B cell (primary cell): ENCODE measurements at regions not wholly inside any gene's neighbourhood (a gene's known extent, or its start where the extent isn't known, plus 50 kb on each side); places are given as distances from the start of the nearest gene placed in this dataset.

Experiments
- ATAC-seq: fragments of 200-7000 bp; cut with Tn5 transposase; one replicate; pipeline ENCODE4 v1.10.0; 2021; ENCODE audit warnings: low read depth, mild to moderate bottlenecking, moderate number of reproducible peaks, moderate library complexity
- CTCF ChIA-PET: fragments of 350-600 bp; sonication (Branson Sonifier 250); formaldehyde crosslinking; loops from one replicate; lab custom pipeline; 2021; ENCODE audit warnings: antibody characterized with exemption, inconsistent platforms; lab: Charles Lee
- POLR2A ChIA-PET: fragments of 350-600 bp; sonication (Branson Sonifier 250); formaldehyde crosslinking; loops from one replicate; lab custom pipeline; 2021; ENCODE audit warnings: antibody characterized with exemption; lab: Charles Lee
- DNase-seq: peaks from one replicate; pipeline ENCODE4 v3.0.0; 2013
- H2AFZ ChIP-seq: 2 replicates; pipeline ENCODE4 v1.6.1; 2012; ENCODE audit warnings: mild to moderate bottlenecking, low read depth, low read length; ENCODE audit not compliant: insufficient read depth, poor library complexity, severe bottlenecking
- H3K27ac ChIP-seq, 2 donors: 1 replicate in 1 of 2; 2 replicates in 1 of 2; pipeline ENCODE4 v1.5.1; 2012 to 2013; ENCODE audit warnings: low read length in 2 of 2, mild to moderate bottlenecking in 2 of 2, moderate library complexity in 1 of 2
- H3K27me3 ChIP-seq, 4 experiments: fragments of 200-600 bp in 1 of 4; sonication (generic) in 1 of 4; replicated peaks in 1 of 4; 1 replicate in 2 of 4; 2 replicates in 2 of 4; pipeline versions ENCODE4 v1.6.1 to v1.7.0; 2013 to 2016; ENCODE audit warnings: low read length in 3 of 4, mild to moderate bottlenecking in 2 of 4, mixed read lengths in 1 of 4, moderate library complexity in 1 of 4; ENCODE audit not compliant: insufficient read depth in 4 of 4, control insufficient read depth in 3 of 4; ENCODE audit errors: control extremely low read depth in 1 of 4
- H3K36me3 ChIP-seq, 2 experiments: replicated peaks in 1 of 2; 1 replicate in 1 of 2; 2 replicates in 1 of 2; pipeline versions ENCODE4 v1.6.1 to v1.7.1; 2013; ENCODE audit warnings: low read length in 1 of 2; ENCODE audit not compliant: insufficient read depth in 2 of 2, control insufficient read depth in 1 of 2; ENCODE audit errors: control extremely low read depth in 1 of 2, extremely low read depth in 1 of 2
- H3K4me1 ChIP-seq, 2 donors: fragments of 200-600 bp in 1 of 2; sonication (generic) in 1 of 2; 1 replicate in 1 of 2; 2 replicates in 1 of 2; pipeline versions ENCODE4 v1.5.1 to v1.6.1; 2013 to 2017; ENCODE audit warnings: low read length in 2 of 2; ENCODE audit not compliant: control insufficient read depth in 2 of 2, insufficient read depth in 2 of 2
- H3K4me2 ChIP-seq: replicated peaks from 2 replicates; pipeline ENCODE3; 2012; ENCODE audit warnings: mild to moderate bottlenecking, low read depth, low read length; ENCODE audit not compliant: poor library complexity, severe bottlenecking
- H3K4me3 ChIP-seq, 5 experiments: fragments of 200-600 bp in 1 of 5; sonication (generic) in 1 of 5; 1 replicate in 3 of 5; 2 replicates in 2 of 5; pipeline versions ENCODE4 v1.5.1 to v1.7.0; 2011 to 2016; ENCODE audit warnings: low read length in 4 of 5, mild to moderate bottlenecking in 4 of 5, low read depth in 2 of 5, control low read depth in 1 of 5, moderate library complexity in 1 of 5; ENCODE audit not compliant: insufficient read depth in 1 of 5; ENCODE audit errors: control extremely low read depth in 1 of 5, extremely low read depth in 1 of 5
- H3K79me2 ChIP-seq: fragments of 200-600 bp; sonication (generic); one replicate; pipeline ENCODE4 v1.6.0; 2016; ENCODE audit warnings: low read length; ENCODE audit not compliant: control insufficient read depth, insufficient read depth
- H3K9ac ChIP-seq: fragments of 200-600 bp; sonication (generic); 2 replicates; pipeline ENCODE4 v1.6.1; 2017; ENCODE audit warnings: mild to moderate bottlenecking, low read length, moderate library complexity
- H3K9me3 ChIP-seq, 3 donors: one replicate each; pipeline versions ENCODE4 v1.6.1 to v1.7.1; 2013; ENCODE audit warnings: low read length in 2 of 3; ENCODE audit not compliant: control insufficient read depth in 2 of 3, insufficient read depth in 1 of 3; ENCODE audit errors: control extremely low read depth in 1 of 3
- H4K20me1 ChIP-seq: 2 replicates; pipeline ENCODE4 v1.6.0; 2012; ENCODE audit warnings: mild to moderate bottlenecking, low read length; ENCODE audit not compliant: insufficient read depth, control insufficient read depth, poor library complexity, severe bottlenecking
- H3K27ac Mint-ChIP-seq: one replicate; pipeline ENCODE4 v1.8.0; 2021; ENCODE audit warnings: mixed read lengths
- H3K27me3 Mint-ChIP-seq: one replicate; pipeline ENCODE4 v1.8.0; 2021; ENCODE audit warnings: mixed read lengths
- H3K4me1 Mint-ChIP-seq: one replicate; pipeline ENCODE4 v1.8.0; 2021; ENCODE audit warnings: mixed read lengths
- H3K4me3 Mint-ChIP-seq: one replicate; pipeline ENCODE4 v1.8.0; 2021; ENCODE audit warnings: mixed read lengths
- H3K9me3 Mint-ChIP-seq: one replicate; pipeline ENCODE4 v1.8.0; 2022; ENCODE audit warnings: mixed read lengths; ENCODE audit not compliant: insufficient read depth
- CTCF ChIP-seq: fragments of 200-600 bp; IDR thresholded peaks from one replicate; pipeline ENCODE4 v1.8.0; 2022; ENCODE audit warnings: antibody characterized with exemption, mild to moderate bottlenecking
- EZH2 ChIP-seq: IDR thresholded peaks from 2 replicates; pipeline ENCODE4 v1.6.1; 2012; ENCODE audit warnings: borderline replicate concordance, low read depth, mild to moderate bottlenecking, moderate library complexity, low read length; ENCODE audit not compliant: insufficient read depth, poor library complexity, severe bottlenecking
- WGBS: methylation state at CpG from one replicate; pipeline ENCODE4 v1.1.5; 2013; ENCODE audit warnings: missing lambda C conversion rate; ENCODE audit not compliant: insufficient coverage; 5-methylcytosine and 5-hydroxymethylcytosine counted together
- intact Hi-C: fragments of 100-400 bp; cut with micrococcal nuclease; formaldehyde crosslinking; loops from one replicate; pipeline ENCODE4 v1.10.0; 2022

- H3K4me1 Mint-ChIP-seq = no peaks in the 10 kb centered on the region
- DNase-seq (no peak), ATAC-seq (no peak)
- no peak overlapping the region for H3K27ac Mint-ChIP-seq
- Histone ChIP-seq H3K36me3 (no peaks in the 10 kb centered on the region), H3K9me3 (no peaks in the 10 kb centered on the region), H2AFZ (no peak overlapping the region), H3K27ac (no peak overlapping the region), H3K4me3 (no peak overlapping the region), H3K4me2 (no peak overlapping the region), H3K4me1 (no peaks in the 10 kb centered on the region), H3K9ac (no peak overlapping the region), H4K20me1 (no peaks in the 10 kb centered on the region), H3K79me2 (no peaks in the 10 kb centered on the region), H3K27me3 (no peaks in the 10 kb centered on the region)
- no peak for TF ChIP-seq CTCF
- TF ChIP-seq EZH2 = no peak
- no peak overlapping the region for H3K4me3 Mint-ChIP-seq
- WGBS = 60% methylated on average over 2 of the region's 5 CpGs
- ChIA-PET POLR2A (no interaction called here), CTCF (no interaction called here)
- intact Hi-C loops = no loop called here
- peaks cover 2% of the 10 kb centered on the region for H3K9me3 Mint-ChIP-seq
- peaks cover 24% of the 10 kb centered on the region for H3K27me3 Mint-ChIP-seq
These were observed 166.8 kb downstream of the NRP2 start for GRCh38 chr2:205849136-205849535.

DNA sequence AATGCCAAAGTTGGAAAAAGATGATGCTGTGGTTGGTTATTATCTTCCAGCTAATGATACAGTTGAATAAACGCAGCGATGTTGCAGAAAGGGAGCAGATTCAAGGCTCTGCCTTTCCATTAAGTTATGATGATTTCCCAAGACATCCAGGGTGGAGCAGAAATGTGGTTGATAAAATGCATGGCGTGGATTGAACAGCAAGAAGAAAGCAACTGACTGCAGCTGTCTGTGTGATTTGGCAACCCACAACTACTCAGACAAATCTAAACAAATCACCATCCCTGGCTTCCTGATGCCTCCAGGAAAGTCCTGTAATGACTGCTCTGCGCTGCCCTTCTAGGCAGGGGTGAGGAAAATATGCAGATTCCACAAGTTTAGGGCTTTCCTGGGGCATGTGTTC, 166.3 kb downstream of the NRP2 start:
- H3K4me1 ChIP-seq = no peaks in the 10 kb centered on the region
- Mint-ChIP-seq H3K4me3 (no peak overlapping the region), H3K4me1 (no peaks in the 10 kb centered on the region), H3K27ac (no peak overlapping the region), H3K27me3 (peaks cover 24% of the 10 kb centered on the region), H3K9me3 (peaks cover 2% of the 10 kb centered on the region)
- H2AFZ ChIP-seq = no peak overlapping the region
- DNase-seq = no peak
- ChIA-PET CTCF (no interaction called here), POLR2A (no interaction called here)
- no peak overlapping the region for H3K9ac ChIP-seq
- no peaks in the 10 kb centered on the region for H3K9me3 ChIP-seq
- no peak overlapping the region for H3K4me2 ChIP-seq
- no peaks in the 10 kb centered on the region for H4K20me1 ChIP-seq
- ATAC-seq = no peak
- H3K27ac ChIP-seq = no peak overlapping the region
- no peak overlapping the region for H3K4me3 ChIP-seq
- no peaks in the 10 kb centered on the region for H3K36me3 ChIP-seq
- TF ChIP-seq CTCF (no peak), EZH2 (no peak)
- H3K27me3 ChIP-seq = no peaks in the 10 kb centered on the region
- intact Hi-C loops = no loop called here
- WGBS = 75% methylated on average over 2 of the region's 4 CpGs
- no peaks in the 10 kb centered on the region for H3K79me2 ChIP-seq
